Colonic mucosa (tissue), 4 donors: ENCODE measurements at regions not wholly inside any gene's neighbourhood (a gene's known extent, or its start where the extent isn't known, plus 50 kb on each side); places are given as distances from the start of the nearest gene placed in this dataset.
"Not testable (repeated sequence)": the region's sequence is repeated elsewhere in the genome, so short reads cannot be mapped to it uniquely, and the experiment has no call there.

Source experiments
- DNase-seq: peaks from one replicate; pipeline ENCODE4 v3.0.0-alpha.2; 2020
- H3K27ac ChIP-seq: fragments of 200-600 bp; one replicate; pipeline ENCODE4 v1.8.0; 2021
- H3K27me3 ChIP-seq: fragments of 200-600 bp; one replicate; pipeline ENCODE4 v1.8.0; 2021
- H3K36me3 ChIP-seq: fragments of 200-600 bp; one replicate; pipeline ENCODE4 v1.8.0; 2021
- H3K4me1 ChIP-seq: fragments of 200-600 bp; one replicate; pipeline ENCODE4 v1.8.0; 2021; ENCODE audit warnings: mild to moderate bottlenecking
- H3K4me3 ChIP-seq: fragments of 200-600 bp; one replicate; pipeline ENCODE4 v1.8.0; 2021
- H3K9ac ChIP-seq, 2 donors: one replicate each; pipeline ENCODE4 v1.7.0; 2013; ENCODE audit warnings: control low read depth in 2 of 2, low read depth in 2 of 2, low read length in 2 of 2
- H3K9me3 ChIP-seq: fragments of 200-600 bp; one replicate; pipeline ENCODE4 v1.8.0; 2021
- CTCF ChIP-seq: fragments of 200-600 bp; IDR thresholded peaks from one replicate; pipeline ENCODE4 v1.8.0; 2022; ENCODE audit warnings: antibody characterized with exemption, mild to moderate bottlenecking
- intact Hi-C: fragments of 100-400 bp; cut with DNase I; formaldehyde crosslinking; loops from one replicate; pipeline ENCODE4 v1.14.1; 2022
- donor health status: healthy.
- donor health status: DM: no; HTN: no; CAD: no.
- donor health status: DM: no; HTN: no; CAD: no.

DNA sequence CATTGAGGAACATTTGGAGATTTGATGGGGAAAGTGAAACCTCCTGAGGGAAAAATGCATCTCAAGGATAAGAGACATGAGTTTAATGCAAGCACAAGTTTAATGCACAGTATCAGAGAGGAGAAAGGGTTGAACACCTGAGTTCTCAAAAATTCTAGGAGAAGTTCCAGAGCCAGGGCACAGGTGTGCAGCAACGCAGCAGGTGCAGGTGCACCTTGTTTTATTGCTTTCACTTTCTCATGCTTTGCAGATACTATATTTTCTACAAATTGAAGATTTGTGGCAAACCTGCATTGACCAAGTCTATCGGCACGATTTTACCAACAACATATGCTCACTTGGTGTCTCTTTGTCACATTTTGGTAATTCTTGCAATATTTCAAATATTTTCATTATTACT is 267.6 kb upstream of the HNRNPA3 start:
- H3K27me3 ChIP-seq: no peaks in the 10 kb centered on the region
- no peaks in the 10 kb centered on the region for H3K9me3 ChIP-seq
- DNase-seq: no peak
- no peak overlapping the region for H3K4me3 ChIP-seq
- H3K9ac ChIP-seq: no peak overlapping the region
- intact Hi-C loops: no loop called here
- H3K36me3 ChIP-seq: no peaks in the 10 kb centered on the region
- H3K27ac ChIP-seq: no peak overlapping the region
- no peaks in the 10 kb centered on the region for H3K4me1 ChIP-seq
- TF ChIP-seq CTCF: no peak

GRCh38 chr2:176947754-176948153 is 264.8 kb upstream of the HNRNPA3 start:
- Histone ChIP-seq H3K9ac (no peak overlapping the region), H3K4me1 (no peaks in the 10 kb centered on the region), H3K27me3 (no peaks in the 10 kb centered on the region), H3K36me3 (no peaks in the 10 kb centered on the region), H3K4me3 (no peak overlapping the region), H3K9me3 (no peaks in the 10 kb centered on the region), H3K27ac (no peak overlapping the region)
- no peak for DNase-seq
- intact Hi-C loops: no loop called here
- no peak for TF ChIP-seq CTCF

DNA sequence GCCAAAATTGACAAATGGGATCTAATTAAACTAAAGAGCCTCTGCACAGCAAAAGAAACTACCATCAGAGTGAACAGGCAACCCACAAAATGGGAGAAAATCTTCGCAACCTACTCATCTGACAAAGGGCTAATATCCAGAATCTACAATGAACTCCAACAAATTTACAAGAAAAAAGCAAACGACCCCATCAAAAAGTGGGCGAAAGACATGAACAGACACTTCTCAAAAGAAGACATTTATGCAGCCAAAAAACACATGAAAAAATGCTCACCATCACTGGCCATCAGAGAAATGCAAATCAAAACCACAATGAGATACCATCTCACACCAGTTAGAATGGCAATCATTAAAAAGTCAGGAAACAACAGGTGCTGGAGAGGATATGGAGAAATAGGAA is 261.4 kb upstream of the HNRNPA3 start:
- H3K9ac ChIP-seq, intact Hi-C loops: not testable (repeated sequence)

GRCh38 chr2:176956791-176957190 is 255.8 kb upstream of the HNRNPA3 start:
- no peak for TF ChIP-seq CTCF
- no peaks in the 10 kb centered on the region for H3K9me3 ChIP-seq
- no peaks in the 10 kb centered on the region for H3K4me1 ChIP-seq
- DNase-seq: no peak
- H3K36me3 ChIP-seq: no peaks in the 10 kb centered on the region
- no peak overlapping the region for H3K9ac ChIP-seq
- H3K27ac ChIP-seq: no peak overlapping the region
- no peaks in the 10 kb centered on the region for H3K27me3 ChIP-seq
- intact Hi-C loops: no loop called here
- H3K4me3 ChIP-seq: no peak overlapping the region

More for the DNA sequence above, 261.4 kb upstream of the HNRNPA3 start:
- not testable (repeated sequence) for H3K4me1 ChIP-seq, H3K27ac ChIP-seq, H3K27me3 ChIP-seq, H3K36me3 ChIP-seq, H3K9me3 ChIP-seq, H3K4me3 ChIP-seq, DNase-seq

DNA sequence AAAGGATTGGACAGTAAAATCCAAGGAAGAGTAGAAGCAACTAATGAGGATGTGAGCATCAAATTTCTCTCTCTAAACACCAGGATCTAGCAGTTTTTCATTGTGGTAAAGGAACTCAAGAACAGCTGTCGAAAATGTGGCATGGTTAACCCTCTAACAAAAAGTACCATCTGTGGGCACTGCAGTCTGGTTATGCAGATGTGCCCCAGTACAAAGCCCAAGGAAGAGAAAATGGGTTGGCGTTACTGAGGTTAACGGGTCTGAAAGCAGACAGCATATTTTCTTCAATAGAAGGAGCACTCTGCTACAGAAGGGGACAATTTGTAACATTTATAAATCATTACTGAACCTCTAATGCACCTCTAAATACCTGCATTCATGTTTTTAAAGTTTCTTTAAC is 253.0 kb upstream of the HNRNPA3 start:
- no peak for DNase-seq
- no peak for TF ChIP-seq CTCF
- Histone ChIP-seq H3K4me1 (no peaks in the 10 kb centered on the region), H3K27me3 (no peaks in the 10 kb centered on the region), H3K27ac (no peak overlapping the region), H3K9me3 (no peaks in the 10 kb centered on the region), H3K4me3 (no peak overlapping the region), H3K36me3 (no peaks in the 10 kb centered on the region), H3K9ac (no peak overlapping the region)
- intact Hi-C loops: no loop called here

- Histone ChIP-seq H3K4me1 (no peaks in the 10 kb centered on the region), H3K27me3 (no peaks in the 10 kb centered on the region), H3K27ac (no peak overlapping the region), H3K9ac (no peak overlapping the region), H3K36me3 (no peaks in the 10 kb centered on the region), H3K9me3 (no peaks in the 10 kb centered on the region), H3K4me3 (no peak overlapping the region)
- no peak for TF ChIP-seq CTCF
- DNase-seq: no peak
- intact Hi-C loops: no loop called here
These were observed 252.5 kb upstream of the HNRNPA3 start for GRCh38 chr2:176960061-176960460.
